NCI-H1694 treated with DMSO at 0.1 percent for 48 hours (cell line): ENCODE measurements at regions not wholly inside any gene's neighbourhood (a gene's known extent, or its start where the extent isn't known, plus 50 kb on each side); places are given as distances from the start of the nearest gene placed in this dataset.

Source experiments
- DNase-seq: peaks from one replicate; lab custom pipeline; 2025; lab: John Stamatoyannopoulos, UW

DNA sequence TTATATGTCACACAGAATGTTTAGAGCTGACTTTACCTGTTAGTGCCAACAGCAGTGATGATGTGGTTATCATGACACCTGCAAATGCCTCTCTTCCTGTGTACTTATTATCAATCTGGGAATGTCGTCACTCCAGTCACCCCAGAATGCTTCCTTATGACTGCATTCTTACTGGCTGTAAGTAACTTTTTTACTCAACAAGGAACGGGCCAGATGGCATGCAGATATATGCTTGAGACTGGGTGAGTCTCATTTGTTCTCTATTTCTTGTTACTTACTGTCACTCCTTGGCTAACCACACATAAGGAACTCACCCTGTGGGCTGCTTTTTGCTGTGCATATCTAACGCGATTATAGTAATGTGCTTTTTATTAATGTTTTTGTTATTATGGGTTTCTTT is 385.5 kb upstream of the MEF2C start:
- DNase-seq = no peak

- DNase-seq = no peak
Observed at GRCh38 chr5:89267788-89268187, 384.8 kb upstream of the MEF2C start.

DNA sequence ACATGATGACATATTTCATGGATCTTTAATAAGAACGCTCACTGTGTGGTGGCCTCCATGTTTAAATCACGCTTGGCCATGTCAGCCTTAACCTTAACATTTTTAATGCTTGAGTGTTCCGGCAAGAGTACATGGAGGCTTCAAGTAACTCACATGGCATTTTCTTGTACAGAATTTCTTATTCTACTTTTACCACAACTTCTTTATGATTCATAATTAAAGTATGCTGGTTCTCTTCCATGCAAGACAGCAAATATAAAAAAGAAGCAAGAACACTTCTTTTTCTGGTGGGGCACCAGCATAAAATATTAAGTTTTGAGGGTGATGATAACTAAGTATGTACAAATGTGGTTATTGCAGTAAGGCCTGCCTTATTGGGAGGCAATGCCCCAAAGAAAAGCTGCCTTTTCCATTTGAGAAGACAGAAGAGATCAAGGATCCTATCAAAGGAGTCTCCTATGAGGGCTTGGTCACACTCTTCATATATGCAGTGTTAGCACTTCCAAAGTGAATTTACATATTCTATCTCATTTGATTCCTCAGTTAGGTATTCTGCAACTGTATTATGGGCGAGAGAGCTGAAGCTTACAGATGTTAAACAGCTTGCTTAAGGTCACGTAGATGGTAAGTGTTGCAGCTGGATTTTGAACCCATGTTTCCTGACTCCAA is 382.7 kb upstream of the MEF2C start:
- DNase-seq = no peak

DNA sequence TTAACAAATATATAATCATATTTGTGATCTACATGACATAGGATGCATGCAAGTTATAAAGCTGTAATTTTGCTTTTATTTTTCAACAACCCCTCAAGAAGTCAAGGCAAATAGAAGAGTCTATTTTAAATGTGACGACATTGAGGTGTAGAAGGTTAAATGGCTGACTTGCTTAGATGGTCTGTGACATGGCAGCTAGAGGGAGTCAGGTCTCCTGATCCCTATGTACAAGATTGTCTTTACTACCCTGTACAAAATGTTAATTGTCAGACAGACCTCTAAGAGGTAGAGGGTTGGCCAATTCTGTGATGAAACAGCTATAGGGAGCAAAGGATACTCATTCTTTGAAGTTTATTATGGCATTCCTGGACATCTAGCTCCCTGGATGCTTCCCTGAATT is 380.9 kb upstream of the MEF2C start:
- DNase-seq = no peak

DNA sequence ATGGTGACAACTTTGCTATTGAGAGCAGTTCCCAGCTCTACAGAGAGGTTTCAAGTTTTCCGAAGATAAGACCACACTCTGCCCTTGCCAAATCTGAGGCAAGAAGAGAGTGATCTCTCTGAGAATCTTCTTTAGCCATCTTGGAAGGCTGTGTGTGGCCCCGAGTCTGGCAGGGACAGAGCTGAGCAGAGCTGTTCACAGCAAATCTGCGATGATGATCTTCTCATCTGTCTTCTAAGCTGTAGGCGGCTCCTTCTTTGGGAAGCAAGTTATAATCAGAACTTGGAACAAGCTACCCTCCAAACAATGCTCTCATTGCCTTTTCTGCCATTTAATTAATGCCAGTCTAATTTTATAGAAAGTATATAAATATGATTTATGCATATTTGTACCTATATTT is 379.0 kb upstream of the MEF2C start:
- DNase-seq = no peak

- DNase-seq = no peak
Observed at GRCh38 chr5:89260254-89260653, 377.3 kb upstream of the MEF2C start.

- no peak for DNase-seq
Observed at GRCh38 chr5:89255845-89256463, 373.0 kb upstream of the MEF2C start.

- DNase-seq = no peak
Observed at GRCh38 chr5:89253666-89254352, 370.8 kb upstream of the MEF2C start.

GRCh38 chr5:89246864-89247263 is 363.9 kb upstream of the MEF2C start:
- no peak for DNase-seq

DNA sequence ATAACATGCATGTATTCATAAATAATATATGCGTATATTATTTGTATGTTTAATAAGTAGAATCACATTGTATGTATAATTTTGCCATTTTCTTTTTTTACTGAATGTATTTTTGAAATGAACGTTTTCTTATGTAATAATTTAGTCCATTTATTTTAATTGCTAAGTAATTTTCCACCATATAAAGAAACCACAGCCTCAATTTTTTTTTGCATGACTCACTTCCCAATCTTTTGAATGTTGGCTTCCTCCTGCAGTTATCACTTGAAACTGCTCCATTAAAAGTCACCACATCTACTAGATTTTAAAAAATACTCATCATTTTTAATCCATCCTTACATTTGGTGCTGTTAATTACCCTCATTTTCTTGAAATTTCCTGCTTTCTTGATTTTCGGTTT is 363.3 kb upstream of the MEF2C start:
- no peak for DNase-seq

GRCh38 chr5:89243611-89244010 is 360.6 kb upstream of the MEF2C start:
- no peak for DNase-seq

GRCh38 chr5:89241186-89241585 is 358.2 kb upstream of the MEF2C start:
- no peak for DNase-seq

GRCh38 chr5:89236900-89237299 is 353.9 kb upstream of the MEF2C start:
- DNase-seq = no peak

DNA sequence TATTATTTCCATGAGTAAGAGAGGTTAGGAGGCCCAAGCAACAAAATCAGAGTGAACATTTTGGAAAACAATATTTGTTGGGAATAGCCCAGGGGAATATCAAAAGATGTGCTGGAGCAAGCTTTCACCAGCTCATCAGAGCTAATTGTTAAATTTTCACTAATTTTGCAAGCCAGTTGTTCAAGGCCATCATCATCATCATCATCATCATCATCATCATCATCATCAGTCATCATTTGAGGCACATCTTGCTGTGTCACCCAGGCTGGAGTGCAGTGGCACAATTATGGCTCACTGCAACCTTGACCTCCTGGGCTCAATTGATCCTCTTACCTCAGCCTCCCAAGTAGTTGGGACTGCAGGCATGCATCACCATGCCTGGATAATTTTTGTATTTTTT is 350.5 kb upstream of the MEF2C start:
- no peak for DNase-seq

GRCh38 chr5:89232139-89232603 is 349.2 kb upstream of the MEF2C start:
- no peak for DNase-seq

GRCh38 chr5:89230178-89230577 is 347.2 kb upstream of the MEF2C start:
- no peak for DNase-seq

DNA sequence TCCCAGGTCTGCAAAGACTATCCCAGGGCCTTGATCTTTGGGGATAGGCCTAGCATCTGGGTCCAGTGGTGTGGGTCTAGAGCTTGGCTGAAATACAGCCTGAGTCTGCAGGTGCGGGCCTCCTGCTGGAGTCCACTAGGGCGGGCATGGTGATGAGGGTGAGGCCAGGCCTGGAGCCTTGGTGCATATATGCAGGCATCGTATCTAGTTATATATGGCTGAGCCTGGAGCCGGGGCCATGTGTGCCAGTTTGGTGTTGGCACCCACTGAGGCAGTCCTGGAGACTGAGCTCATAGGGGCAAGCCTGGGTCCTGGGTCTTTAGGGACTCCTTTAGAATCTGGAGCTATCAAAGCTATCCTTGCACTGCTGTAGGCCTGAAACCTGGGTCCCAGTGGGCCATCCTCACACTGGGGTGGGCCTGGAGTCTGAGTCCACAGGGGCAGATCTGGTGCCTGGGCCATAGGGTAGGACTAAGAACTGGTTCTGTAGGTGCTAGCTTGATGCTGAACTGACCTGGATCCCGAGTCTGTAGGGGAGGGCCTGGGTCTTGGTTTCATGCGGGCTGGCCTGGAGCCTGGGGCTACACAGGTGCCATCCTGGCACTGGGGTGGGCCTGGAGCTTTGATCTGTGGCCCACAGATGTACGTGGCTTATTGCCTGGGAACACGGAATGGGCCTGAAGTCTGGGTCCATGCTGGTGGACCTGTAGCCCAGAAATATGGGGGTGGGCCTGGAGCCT is 346.5 kb upstream of the MEF2C start:
- no peak for DNase-seq

- DNase-seq = no peak
Observed at GRCh38 chr5:89228355-89228754, 345.4 kb upstream of the MEF2C start.

GRCh38 chr5:89218364-89218763 is 335.4 kb upstream of the MEF2C start:
- DNase-seq = no peak

DNA sequence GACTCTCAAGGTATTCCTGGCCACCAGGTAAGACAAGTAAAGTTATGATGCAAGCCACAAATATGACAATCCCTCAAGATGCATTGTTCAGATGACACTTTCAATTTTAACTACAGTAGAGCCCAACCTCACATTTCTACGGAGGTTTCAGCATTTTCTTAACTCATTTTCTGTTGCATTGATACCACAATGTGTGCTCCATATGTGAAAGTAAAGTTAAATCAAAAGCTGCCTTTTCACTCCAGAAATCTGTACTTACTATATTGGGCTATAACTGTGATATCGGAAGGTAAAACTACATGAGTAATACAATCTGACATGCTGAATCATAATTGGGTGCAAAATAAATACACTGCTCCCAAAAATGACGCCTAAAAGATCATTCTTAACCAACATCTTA is 333.6 kb upstream of the MEF2C start:
- no peak for DNase-seq

DNA sequence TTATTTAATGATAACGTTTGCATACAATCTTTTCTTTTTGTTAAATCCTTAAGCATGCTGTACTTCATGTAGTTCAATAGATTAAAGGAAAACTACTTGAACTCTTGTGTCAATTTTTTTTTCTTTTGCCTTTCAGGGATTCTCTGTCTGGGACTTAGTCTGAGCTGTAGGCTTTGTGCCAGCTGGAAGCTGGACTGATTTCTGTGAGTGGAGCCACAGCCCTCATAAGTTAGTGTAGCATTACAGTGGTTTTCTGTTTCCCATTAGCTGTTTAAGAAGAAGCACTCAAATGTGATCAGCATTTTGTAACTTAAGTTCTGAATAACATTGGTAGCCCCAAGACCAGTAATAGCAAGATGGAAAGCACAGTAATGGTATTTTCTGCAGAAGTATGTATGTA is 330.6 kb upstream of the MEF2C start:
- DNase-seq = no peak

DNA sequence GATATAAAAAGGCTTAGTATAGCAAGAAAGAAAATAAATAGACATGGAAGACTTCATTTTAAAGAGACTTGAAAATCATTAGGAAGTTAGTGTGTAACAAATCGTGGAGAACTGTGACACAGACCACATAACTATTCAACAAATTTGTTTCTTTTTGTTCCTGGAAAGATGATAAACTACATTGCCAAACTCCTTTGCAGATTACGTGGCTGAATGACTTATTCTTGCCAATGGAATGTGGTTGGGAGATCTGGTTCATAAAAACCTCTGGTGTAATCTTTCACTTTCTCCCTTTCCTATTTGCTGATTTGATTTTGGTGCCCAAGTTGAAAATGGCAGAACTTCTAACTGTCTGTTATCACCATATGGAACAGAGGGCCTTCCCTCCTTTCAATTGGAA is 328.9 kb upstream of the MEF2C start:
- no peak for DNase-seq

GRCh38 chr5:89208811-89209210 is 325.8 kb upstream of the MEF2C start:
- DNase-seq = no peak
